IMR-90 (cell line): ENCODE measurements at regions not wholly inside any gene's neighbourhood (a gene's known extent, or its start where the extent isn't known, plus 50 kb on each side); places are given as distances from the start of the nearest gene placed in this dataset.

Source experiments
- ATAC-seq: fragments of 200-7000 bp; cut with Tn5 transposase; 2 replicates; pipeline ENCODE4 v1.9.1; 2020; ENCODE audit warnings: low read depth, mild to moderate bottlenecking, moderate library complexity
- BruUV-seq: library from RNA; stranded (reverse); fragments of 400-500 nt; replicated peaks from 2 replicates; lab custom pipeline; 2021; lab: Mats Ljungman, UMichigan
- CTCF ChIA-PET: fragments of 300-600 bp; formaldehyde crosslinking; extraction: SDS; loops from one replicate; lab custom pipeline; 2021; ENCODE audit warnings: antibody characterized with exemption; lab: Yijun Ruan, JAX
- POLR2A ChIA-PET: fragments of 300-600 bp; sonication (Branson Sonifier 250); formaldehyde crosslinking; loops from one replicate; lab custom pipeline; 2022; ENCODE audit warnings: antibody characterized with exemption; ENCODE audit not compliant: unreplicated experiment; lab: Charles Lee
- DNase-seq: peaks from one replicate; pipeline ENCODE4 v3.0.0; 2013
- H2AFZ ChIP-seq: replicated peaks from 2 replicates; pipeline ENCODE3; 2013; ENCODE audit warnings: low read length, mild to moderate bottlenecking; ENCODE audit not compliant: poor library complexity
- H2AK5ac ChIP-seq: 2 replicates; pipeline ENCODE4 v1.6.1; 2013; ENCODE audit warnings: low read depth, low read length, inconsistent platforms
- H2AK9ac ChIP-seq: replicated peaks from 2 replicates; pipeline ENCODE3; 2013; ENCODE audit warnings: mild to moderate bottlenecking, low read depth, low read length, moderate library complexity; ENCODE audit not compliant: poor library complexity
- H2BK120ac ChIP-seq: 2 replicates; pipeline ENCODE4 v1.6.1; 2013; ENCODE audit warnings: low read depth, low read length, inconsistent platforms
- H2BK15ac ChIP-seq: 3 replicates; pipeline ENCODE4 v1.6.1; 2013; ENCODE audit warnings: low read depth, low read length, inconsistent platforms
- H2BK20ac ChIP-seq: 2 replicates; pipeline ENCODE4 v1.6.1; 2013; ENCODE audit warnings: low read depth, mild to moderate bottlenecking, inconsistent platforms, low read length, moderate library complexity
- H2BK5ac ChIP-seq: 2 replicates; pipeline ENCODE4 v1.6.1; 2013; ENCODE audit warnings: mild to moderate bottlenecking, low read depth, low read length, inconsistent platforms; ENCODE audit not compliant: poor library complexity, severe bottlenecking
- H3K14ac ChIP-seq: replicated peaks from 2 replicates; pipeline ENCODE4 v1.6.1; 2013; ENCODE audit warnings: low read depth, low read length, inconsistent platforms
- H3K18ac ChIP-seq: 2 replicates; pipeline ENCODE4 v1.6.1; 2013; ENCODE audit warnings: low read depth, low read length, control low read depth
- H3K23ac ChIP-seq: 2 replicates; pipeline ENCODE4 v1.6.1; 2013; ENCODE audit warnings: low read depth, low read length, inconsistent platforms
- H3K27ac ChIP-seq: 2 replicates; pipeline ENCODE4 v1.5.1; 2013; ENCODE audit warnings: mild to moderate bottlenecking, control low read depth, low read length; ENCODE audit not compliant: insufficient read depth
- H3K27me3 ChIP-seq: 2 replicates; pipeline ENCODE4 v1.6.1; 2013; ENCODE audit warnings: low read length; ENCODE audit not compliant: control insufficient read depth, insufficient read depth
- H3K36me3 ChIP-seq: 2 replicates; pipeline ENCODE4 v1.6.1; 2013; ENCODE audit warnings: low read length, mixed read lengths; ENCODE audit not compliant: control insufficient read depth, insufficient read depth
- H3K4ac ChIP-seq: 2 replicates; pipeline ENCODE4 v1.6.1; 2013; ENCODE audit warnings: low read depth, low read length, inconsistent platforms
- H3K4me1 ChIP-seq: 2 replicates; pipeline ENCODE4 v1.6.1; 2013; ENCODE audit warnings: low read length, mixed read lengths; ENCODE audit not compliant: control insufficient read depth, insufficient read depth
- H3K4me2 ChIP-seq: 2 replicates; pipeline ENCODE4 v1.6.1; 2013; ENCODE audit warnings: low read depth, mild to moderate bottlenecking, control low read depth, low read length, moderate library complexity
- H3K4me3 ChIP-seq: 2 replicates; pipeline ENCODE4 v1.5.1; 2013; ENCODE audit warnings: low read depth, mild to moderate bottlenecking, control low read depth, low read length, moderate library complexity; ENCODE audit not compliant: insufficient read depth
- H3K56ac ChIP-seq: 2 replicates; pipeline ENCODE4 v1.6.1; 2013; ENCODE audit warnings: low read length, inconsistent platforms; ENCODE audit not compliant: insufficient read depth; ENCODE audit errors: extremely low read depth
- H3K79me1 ChIP-seq, 2 experiments: 2 replicates each; pipeline ENCODE4 v1.6.1; 2013; ENCODE audit warnings: low read length in 2 of 2, inconsistent platforms in 1 of 2, low read depth in 1 of 2
- H3K9ac ChIP-seq: 2 replicates; pipeline ENCODE4 v1.6.1; 2013; ENCODE audit warnings: low read depth, low read length, control low read depth
- H3K9me1 ChIP-seq: 2 replicates; pipeline ENCODE4 v1.6.1; 2013; ENCODE audit warnings: low read length, inconsistent platforms; ENCODE audit not compliant: insufficient read depth
- H3K9me3 ChIP-seq: 2 replicates; pipeline ENCODE4 v1.6.1; 2013; ENCODE audit warnings: low read length; ENCODE audit not compliant: control insufficient read depth, insufficient read depth
- H4K20me1 ChIP-seq: 2 replicates; pipeline ENCODE4 v1.6.1; 2013; ENCODE audit warnings: low read length, inconsistent platforms; ENCODE audit not compliant: insufficient read depth
- H4K5ac ChIP-seq: 2 replicates; pipeline ENCODE4 v1.6.1; 2013; ENCODE audit warnings: mild to moderate bottlenecking, low read depth, low read length, control low read depth
- H4K8ac ChIP-seq, 2 experiments: 2 replicates each; pipeline ENCODE4 v1.6.1; 2013; ENCODE audit warnings: low read depth in 2 of 2, low read length in 2 of 2, control low read depth in 1 of 2, inconsistent platforms in 1 of 2
- H4K91ac ChIP-seq: 2 replicates; pipeline ENCODE4 v1.6.1; 2013; ENCODE audit warnings: low read depth, low read length, inconsistent platforms; ENCODE audit not compliant: insufficient read depth
- CEBPB ChIP-seq: IDR thresholded peaks from 2 replicates; pipeline ENCODE4 v1.6.1; 2012; ENCODE audit warnings: low read depth, low read length, improper control_type of control experiment
- MAZ ChIP-seq: IDR thresholded peaks from 2 replicates; pipeline ENCODE4 v1.6.1; 2012; ENCODE audit warnings: low read depth, mild to moderate bottlenecking, low read length, improper control_type of control experiment, moderate library complexity, borderline replicate concordance
- NFE2L2 ChIP-seq: fragments of 150-350 bp; IDR thresholded peaks from 2 replicates; pipeline ENCODE4 v1.6.1; 2016; ENCODE audit warnings: low read depth, mild to moderate bottlenecking, low read length
- RAD21 ChIP-seq: IDR thresholded peaks from 2 replicates; pipeline ENCODE4 v1.6.1; 2012; ENCODE audit warnings: low read length, improper control_type of control experiment
- SMC3 ChIP-seq: fragments of 150-350 bp; IDR thresholded peaks from 2 replicates; pipeline ENCODE4 v1.6.1; 2016; ENCODE audit warnings: low read depth, mild to moderate bottlenecking, antibody characterized with exemption, low read length, moderate library complexity
- WGBS, 2 experiments: methylation state at CpG; one replicate each; pipeline versions ENCODE4 v1.1.5 to v1.1.7; 2013; ENCODE audit warnings: missing lambda C conversion rate in 2 of 2; ENCODE audit not compliant: insufficient read length in 1 of 2; ENCODE audit errors: extremely low coverage in 2 of 2; 5-methylcytosine and 5-hydroxymethylcytosine counted together
- dilution Hi-C: fragments of 300-500 bp; cut with HindIII; formaldehyde crosslinking; loops from one replicate; pipeline ENCODE4 v1.14.3; 2018; ENCODE audit warnings: low sequenced_read_pairs; ENCODE audit not compliant: unreplicated experiment
- in situ Hi-C: fragments of 300-500 bp; cut with MboI; formaldehyde crosslinking; loops from 3 replicates; pipeline ENCODE4 v1.14.3; 2019; ENCODE audit warnings: low sequenced_read_pairs, inconsistent platforms, mixed read lengths
- intact Hi-C: fragments of 100-400 bp; cut with micrococcal nuclease; formaldehyde crosslinking; loops from 2 replicates; pipeline ENCODE4 v1.10.0; 2022
- TF ChIP-seq, protein P1 (sequence below): conservative IDR thresholded peaks from 2 replicates; pipeline ENCODE4 v1.5.1; 2012; ENCODE audit warnings: mild to moderate bottlenecking, low read depth, low read length, improper control_type of control experiment

DNA sequence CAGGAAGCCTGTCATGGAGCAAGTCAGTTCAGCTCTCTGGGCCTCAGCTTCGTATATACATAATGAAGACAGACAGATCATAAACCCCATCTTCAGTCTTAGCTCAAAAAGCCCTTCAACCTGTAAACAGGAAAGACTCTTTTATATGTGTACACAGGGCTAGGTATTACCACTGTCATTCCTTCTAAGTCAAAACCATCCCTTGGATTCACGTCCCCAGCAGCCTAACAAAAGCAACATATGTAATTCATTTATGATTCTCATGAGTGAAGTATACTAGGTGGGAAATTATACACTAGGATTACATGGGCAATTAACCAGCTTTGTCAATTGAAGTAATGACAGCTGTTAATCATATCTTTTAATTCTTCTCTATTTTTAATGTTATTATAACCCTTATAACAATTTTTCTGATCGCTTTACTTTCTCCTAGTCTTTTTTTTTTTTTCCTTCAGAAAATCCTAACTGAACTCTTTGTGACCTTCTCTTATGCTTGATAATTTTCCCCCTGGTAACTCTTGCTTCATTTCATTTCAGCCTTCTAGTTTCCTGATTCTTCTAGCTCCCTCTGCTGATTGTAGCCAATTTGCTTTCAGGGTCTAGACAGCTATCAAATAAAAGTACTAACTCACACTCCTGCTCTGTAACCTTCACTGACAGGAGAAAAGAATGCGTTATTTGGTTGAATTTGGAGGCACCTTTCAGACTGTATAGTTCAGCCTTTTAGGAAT, 99.7 kb downstream of the RBM43 start:
- no peak overlapping the region for H2AK5ac ChIP-seq
- H4K8ac ChIP-seq = no peak overlapping the region
- TF ChIP-seq RAD21 (peak; percentile 56), MAZ (no peak), SMC3 (peak; percentile 45), CEBPB (peak; percentile 60), NFE2L2 (no peak)
- TF ChIP-seq, protein P1, sequence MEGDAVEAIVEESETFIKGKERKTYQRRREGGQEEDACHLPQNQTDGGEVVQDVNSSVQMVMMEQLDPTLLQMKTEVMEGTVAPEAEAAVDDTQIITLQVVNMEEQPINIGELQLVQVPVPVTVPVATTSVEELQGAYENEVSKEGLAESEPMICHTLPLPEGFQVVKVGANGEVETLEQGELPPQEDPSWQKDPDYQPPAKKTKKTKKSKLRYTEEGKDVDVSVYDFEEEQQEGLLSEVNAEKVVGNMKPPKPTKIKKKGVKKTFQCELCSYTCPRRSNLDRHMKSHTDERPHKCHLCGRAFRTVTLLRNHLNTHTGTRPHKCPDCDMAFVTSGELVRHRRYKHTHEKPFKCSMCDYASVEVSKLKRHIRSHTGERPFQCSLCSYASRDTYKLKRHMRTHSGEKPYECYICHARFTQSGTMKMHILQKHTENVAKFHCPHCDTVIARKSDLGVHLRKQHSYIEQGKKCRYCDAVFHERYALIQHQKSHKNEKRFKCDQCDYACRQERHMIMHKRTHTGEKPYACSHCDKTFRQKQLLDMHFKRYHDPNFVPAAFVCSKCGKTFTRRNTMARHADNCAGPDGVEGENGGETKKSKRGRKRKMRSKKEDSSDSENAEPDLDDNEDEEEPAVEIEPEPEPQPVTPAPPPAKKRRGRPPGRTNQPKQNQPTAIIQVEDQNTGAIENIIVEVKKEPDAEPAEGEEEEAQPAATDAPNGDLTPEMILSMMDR = peak; percentile 53
- no peaks in the 10 kb centered on the region; the same call in 1 of the 2 replicates for H3K27me3 ChIP-seq
- no peak overlapping the region for H3K18ac ChIP-seq
- H3K9me3 ChIP-seq = no peaks in the 10 kb centered on the region
- H3K27ac ChIP-seq = no peak overlapping the region
- H3K56ac ChIP-seq = no peak overlapping the region
- no peak overlapping the region for H3K4me2 ChIP-seq
- H4K91ac ChIP-seq = no peak overlapping the region
- no peak overlapping the region for H3K4ac ChIP-seq
- H3K9ac ChIP-seq = no peak overlapping the region
- H3K4me3 ChIP-seq = no peak overlapping the region
- intact Hi-C loops (loop anchor here (1.0 to 5.0 kb wide), 2 partner anchors 550 to 675 kb away; partner anchors contain the start of gene RND3), in situ Hi-C loops (no loop called here), dilution Hi-C loops (no loop called here)
- no peaks in the 10 kb centered on the region for H4K20me1 ChIP-seq
- H2BK15ac ChIP-seq = no peak overlapping the region
- peak; percentile 84 for ATAC-seq
- H2BK5ac ChIP-seq = no peak overlapping the region
- H2BK120ac ChIP-seq = no peak overlapping the region
- H3K36me3 ChIP-seq = no peaks in the 10 kb centered on the region
- H2AK9ac ChIP-seq = no peak overlapping the region
- H3K9me1 ChIP-seq = no peaks in the 10 kb centered on the region
- H3K4me1 ChIP-seq = no peaks in the 10 kb centered on the region; the same call in 1 of the 2 replicates
- no peak overlapping the region for H2BK20ac ChIP-seq
- no peaks in the 10 kb centered on the region for H3K79me1 ChIP-seq
- H3K23ac ChIP-seq = no peak overlapping the region
- ChIA-PET CTCF (interaction anchor here (0.6 to 1.2 kb wide), 8 partner anchors 78 to 1390 kb away, joined by 3 to 4 read pairs (median 3); no protein-coding TSS in a partner anchor), POLR2A (no interaction called here)
- no peak overlapping the region for H2AFZ ChIP-seq
- peak; percentile 70 for DNase-seq
- BruUV-seq = no TSS peak
- WGBS, 2 experiments = no CpG with 5 or more reads among the region's 4 CpGs
- no peak overlapping the region; the same call in 1 of the 2 replicates for H4K5ac ChIP-seq
- H3K14ac ChIP-seq = no peak overlapping the region
